ENCODE measurements at regions not wholly inside any gene's neighbourhood (a gene's known extent, or its start where the extent isn't known, plus 50 kb on each side); places are given as distances from the start of the nearest gene placed in this dataset.
A peak's percentile ranks its signal among the peaks of the same experiment; 100 is the strongest.

DNA sequence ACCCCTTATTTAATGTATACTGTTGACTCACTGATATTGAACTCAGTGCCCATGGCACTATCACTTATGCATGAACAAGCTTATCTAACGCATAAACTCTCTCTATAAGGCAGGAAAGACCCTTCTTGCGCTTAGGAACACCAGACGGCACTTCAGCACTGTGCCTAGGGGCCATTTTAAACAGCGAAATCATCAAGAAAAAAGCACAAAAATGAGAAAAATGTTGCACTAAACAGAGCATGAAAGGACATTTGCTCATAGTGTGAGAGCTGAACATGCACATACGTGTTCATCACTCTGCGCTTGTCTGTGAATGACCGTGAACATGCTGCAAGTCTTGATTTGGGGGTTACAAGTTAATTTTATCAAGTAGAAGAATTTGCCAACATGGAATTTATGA lies 109.6 kb downstream of the WDR11 start:
- 95 to 97% methylated on average over 7 of the region's 7 CpGs for WGBS, 2 donors
- Histone ChIP-seq H3K4me1 (no peaks in the 10 kb centered on the region), H3K27me3 (no peaks in the 10 kb centered on the region), H3K36me3 (no peaks in the 10 kb centered on the region), H3K27ac (no peak overlapping the region), H3K4me3 (replicated peaks in 1 of 3) (no peak overlapping the region), H3K9me3 (no peaks in the 10 kb centered on the region)
- TF ChIP-seq POLR2A (IDR thresholded peaks at IDR 0.05) = no peak
- TF ChIP-seq, protein P1, sequence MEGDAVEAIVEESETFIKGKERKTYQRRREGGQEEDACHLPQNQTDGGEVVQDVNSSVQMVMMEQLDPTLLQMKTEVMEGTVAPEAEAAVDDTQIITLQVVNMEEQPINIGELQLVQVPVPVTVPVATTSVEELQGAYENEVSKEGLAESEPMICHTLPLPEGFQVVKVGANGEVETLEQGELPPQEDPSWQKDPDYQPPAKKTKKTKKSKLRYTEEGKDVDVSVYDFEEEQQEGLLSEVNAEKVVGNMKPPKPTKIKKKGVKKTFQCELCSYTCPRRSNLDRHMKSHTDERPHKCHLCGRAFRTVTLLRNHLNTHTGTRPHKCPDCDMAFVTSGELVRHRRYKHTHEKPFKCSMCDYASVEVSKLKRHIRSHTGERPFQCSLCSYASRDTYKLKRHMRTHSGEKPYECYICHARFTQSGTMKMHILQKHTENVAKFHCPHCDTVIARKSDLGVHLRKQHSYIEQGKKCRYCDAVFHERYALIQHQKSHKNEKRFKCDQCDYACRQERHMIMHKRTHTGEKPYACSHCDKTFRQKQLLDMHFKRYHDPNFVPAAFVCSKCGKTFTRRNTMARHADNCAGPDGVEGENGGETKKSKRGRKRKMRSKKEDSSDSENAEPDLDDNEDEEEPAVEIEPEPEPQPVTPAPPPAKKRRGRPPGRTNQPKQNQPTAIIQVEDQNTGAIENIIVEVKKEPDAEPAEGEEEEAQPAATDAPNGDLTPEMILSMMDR (IDR thresholded peaks at IDR 0.05) = no peak
- DNase-seq = no peak
- intact Hi-C loops (cut with DNase I) = no loop called here

DNA sequence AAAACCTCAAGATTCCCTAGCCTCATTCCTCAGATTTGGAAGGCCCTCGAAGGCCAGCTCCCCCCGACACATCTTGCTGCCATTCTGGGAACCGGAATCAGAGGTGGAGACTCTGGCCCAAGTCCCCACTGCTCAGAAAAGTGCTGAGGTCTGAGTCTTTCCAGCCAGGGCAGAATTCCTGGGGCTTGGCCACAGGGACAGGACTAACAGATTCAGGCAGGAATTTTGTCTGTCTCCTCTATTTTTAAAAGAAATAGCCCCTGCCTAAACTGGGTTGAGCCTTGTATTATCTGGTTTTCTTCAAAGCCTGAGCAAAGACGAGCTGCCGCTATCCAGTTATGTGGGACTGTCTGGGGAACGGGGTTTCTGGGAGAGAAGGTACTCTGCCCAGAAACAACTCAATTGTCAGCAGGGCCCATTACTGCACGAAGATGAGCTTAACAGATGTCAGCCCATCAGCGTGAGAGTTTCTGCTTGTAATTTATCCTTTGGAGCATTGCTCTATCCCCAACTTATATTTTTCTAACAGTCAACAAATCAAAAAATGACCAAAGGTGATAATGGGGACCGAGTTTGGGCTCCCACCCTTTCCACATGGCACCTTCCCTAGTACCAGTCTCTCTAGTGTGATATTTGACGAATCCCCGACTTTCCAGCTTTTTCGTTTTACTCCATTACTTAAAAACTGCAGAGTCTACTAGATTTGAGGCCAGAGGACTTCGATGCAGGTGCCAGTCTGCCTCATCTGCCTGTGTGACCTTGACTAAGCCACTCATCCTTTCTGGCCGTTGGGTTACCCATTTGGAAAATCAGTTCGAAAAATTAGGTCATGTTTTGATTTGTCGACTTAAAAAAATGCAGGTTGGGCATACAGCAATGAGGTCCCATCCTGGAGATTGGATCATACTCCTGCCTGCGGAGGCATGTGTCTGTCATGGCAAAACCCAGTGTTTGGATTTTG lies 110.9 kb downstream of the WDR11 start:
- intact Hi-C loops (cut with DNase I) = no loop called here
- Histone ChIP-seq H3K4me1 (no peaks in the 10 kb centered on the region), H3K36me3 (no peaks in the 10 kb centered on the region), H3K27me3 (no peaks in the 10 kb centered on the region), H3K9me3 (no peaks in the 10 kb centered on the region), H3K27ac (no peak overlapping the region), H3K4me3 (replicated peaks in 1 of 3) (no peak overlapping the region)
- WGBS, 2 donors = 80 to 88% methylated on average over 17 of the region's 17 CpGs
- DNase-seq = no peak
- no peak for TF ChIP-seq POLR2A (IDR thresholded peaks at IDR 0.05)
- TF ChIP-seq, protein P1 (IDR thresholded peaks at IDR 0.05) = no peak

DNA sequence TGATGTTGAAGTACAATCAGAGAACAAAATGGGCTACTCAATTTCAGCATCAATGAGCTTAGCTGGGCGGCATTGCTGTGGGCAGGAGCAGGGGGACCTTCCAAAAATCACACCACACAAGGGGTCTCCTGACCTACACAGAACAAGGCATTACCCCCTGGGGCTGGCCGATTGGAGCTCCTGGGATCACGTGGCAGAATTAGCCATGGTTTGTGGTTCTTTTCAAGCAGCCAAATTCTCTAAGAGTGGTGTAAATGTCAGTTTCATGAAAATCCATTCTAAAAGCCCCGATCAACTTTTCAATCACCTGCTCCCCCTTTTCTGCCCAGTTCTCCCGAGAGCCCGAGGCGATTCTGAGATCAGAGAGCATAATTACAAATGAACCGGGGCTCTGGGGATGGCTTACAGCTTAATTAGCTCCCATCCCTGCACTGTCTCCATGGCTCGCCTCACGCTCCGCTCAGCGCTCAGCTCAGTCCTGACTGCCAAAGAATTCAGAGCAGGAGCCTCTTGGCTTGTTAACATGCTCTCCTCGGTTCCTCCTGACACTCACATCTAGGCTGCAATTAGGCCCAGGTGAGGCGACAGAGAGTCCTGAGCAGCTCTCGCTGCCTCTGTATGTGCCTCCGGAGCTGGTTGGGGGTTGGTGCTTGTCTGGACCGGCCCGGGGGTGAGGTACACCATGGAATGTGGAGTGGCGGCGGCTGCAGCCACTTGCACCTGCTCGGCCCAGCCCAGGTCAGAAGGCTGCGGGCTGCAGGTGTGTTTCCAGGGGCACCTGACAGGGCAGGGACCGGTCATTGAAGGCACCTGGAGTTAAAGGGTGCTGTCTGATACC lies 111.8 kb downstream of the WDR11 start:
- H3K4me1 ChIP-seq = no peaks in the 10 kb centered on the region
- no peak for TF ChIP-seq POLR2A (IDR thresholded peaks at IDR 0.05)
- TF ChIP-seq, protein P1 (IDR thresholded peaks at IDR 0.05) = no peak
- H3K4me3 ChIP-seq (replicated peaks in 1 of 3) = no peak overlapping the region
- H3K36me3 ChIP-seq = no peaks in the 10 kb centered on the region
- WGBS, 2 donors = 33 to 37% methylated on average over 13 to 23 of the region's 23 CpGs
- H3K27me3 ChIP-seq = no peaks in the 10 kb centered on the region
- no peaks in the 10 kb centered on the region for H3K9me3 ChIP-seq
- no peak overlapping the region for H3K27ac ChIP-seq
- intact Hi-C loops (cut with DNase I) = no loop called here
- peak; percentile 72 to 80 for DNase-seq

DNA sequence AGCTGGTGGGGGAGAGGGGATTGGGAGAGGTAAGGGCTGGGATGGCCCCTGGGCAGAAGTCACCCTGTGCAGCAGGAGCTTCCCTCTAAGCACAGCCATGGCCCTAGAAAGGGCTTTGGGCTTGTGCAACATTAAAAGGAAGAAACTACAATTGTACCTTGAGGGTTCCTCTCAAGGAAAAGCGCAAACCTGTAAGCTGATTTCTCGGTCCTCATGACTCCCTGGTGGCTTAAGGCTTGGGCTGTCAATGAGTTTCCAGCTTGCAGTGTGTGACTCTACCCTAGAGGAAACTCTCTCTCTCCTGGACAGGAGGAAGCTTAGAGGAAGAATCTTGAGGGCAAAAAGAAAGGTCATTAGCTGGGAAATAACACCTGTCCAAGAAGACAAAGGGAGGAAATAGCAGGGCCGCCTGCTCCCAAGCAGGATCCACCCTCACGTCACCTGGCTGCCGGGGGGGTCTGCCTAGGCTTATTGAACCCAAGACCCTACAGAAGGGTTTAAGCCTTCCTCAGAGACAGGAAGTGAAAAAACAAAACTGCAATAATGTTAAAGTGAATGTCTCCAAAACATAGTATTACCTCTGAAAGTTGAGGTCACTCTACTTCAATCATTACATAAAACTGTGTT lies 112.5 kb downstream of the WDR11 start:
- TF ChIP-seq, protein P1 (IDR thresholded peaks at IDR 0.05) = no peak
- no peak overlapping the region for H3K27ac ChIP-seq
- intact Hi-C loops (cut with DNase I) = no loop called here
- 76 to 87% methylated on average over 5 of the region's 5 CpGs for WGBS, 2 donors
- no peaks in the 10 kb centered on the region for H3K36me3 ChIP-seq
- H3K27me3 ChIP-seq = no peaks in the 10 kb centered on the region
- no peak overlapping the region for H3K4me3 ChIP-seq (replicated peaks in 1 of 3)
- H3K9me3 ChIP-seq = no peaks in the 10 kb centered on the region
- DNase-seq = no peak
- no peaks in the 10 kb centered on the region for H3K4me1 ChIP-seq

Data from thyroid gland (tissue), 4 donors.